GM18502 (cell line): ENCODE measurements at regions not wholly inside any gene's neighbourhood (a gene's known extent, or its start where the extent isn't known, plus 50 kb on each side); places are given as distances from the start of the nearest gene placed in this dataset.
"Not testable (repeated sequence)": the region's sequence is repeated elsewhere in the genome, so short reads cannot be mapped to it uniquely, and the experiment has no call there.

Experiments used
- ATAC-seq: cut with Tn5 transposase; IDR thresholded peaks from one replicate; pipeline ENCODE4 v1.9.1; 2021; ENCODE audit warnings: mild to moderate bottlenecking; ENCODE audit not compliant: unreplicated experiment, poor library complexity

GRCh38 chr12:75633789-75634188 is 122.4 kb upstream of the KRR1 start:
- no peak for ATAC-seq

- no peak for ATAC-seq
Measured at GRCh38 chr12:75632442-75632841, 121.0 kb upstream of the KRR1 start.

- no peak for ATAC-seq
Measured at GRCh38 chr12:75631831-75632230, 120.4 kb upstream of the KRR1 start.

- ATAC-seq: no peak
Measured at GRCh38 chr12:75630091-75630490, 118.7 kb upstream of the KRR1 start.

GRCh38 chr12:75628916-75629315 is 117.5 kb upstream of the KRR1 start:
- no peak for ATAC-seq

- ATAC-seq: no peak
Measured at GRCh38 chr12:75628511-75628910, 117.1 kb upstream of the KRR1 start.

- no peak for ATAC-seq
Measured at GRCh38 chr12:75623631-75624154, 112.3 kb upstream of the KRR1 start.

- no peak for ATAC-seq
Measured at GRCh38 chr12:75622492-75622891, 111.1 kb upstream of the KRR1 start.

GRCh38 chr12:75614396-75614795 is 103.0 kb upstream of the KRR1 start:
- not testable (repeated sequence) for ATAC-seq

- no peak for ATAC-seq
Measured at GRCh38 chr12:75613981-75614380, 102.6 kb upstream of the KRR1 start.

- ATAC-seq: no peak
Measured at GRCh38 chr12:75611041-75611440, 99.6 kb upstream of the KRR1 start.

GRCh38 chr12:75606956-75607355 is 95.5 kb upstream of the KRR1 start:
- no peak for ATAC-seq

- no peak for ATAC-seq
Measured at GRCh38 chr12:75606151-75606550, 94.7 kb upstream of the KRR1 start.

GRCh38 chr12:75603475-75603874 is 92.1 kb upstream of the KRR1 start:
- ATAC-seq: no peak

GRCh38 chr12:75602106-75602505 is 90.7 kb upstream of the KRR1 start:
- no peak for ATAC-seq

GRCh38 chr12:75600146-75600545 is 88.7 kb upstream of the KRR1 start:
- ATAC-seq: no peak

GRCh38 chr12:75599061-75599460 is 87.7 kb upstream of the KRR1 start:
- no peak for ATAC-seq

- no peak for ATAC-seq
Measured at GRCh38 chr12:75596406-75596805, 85.0 kb upstream of the KRR1 start.

GRCh38 chr12:75592638-75593335 is 81.4 kb upstream of the KRR1 start:
- ATAC-seq: no peak

- ATAC-seq: no peak
Measured at GRCh38 chr12:75592086-75592485, 80.7 kb upstream of the KRR1 start.

GRCh38 chr12:75591628-75592027 is 80.2 kb upstream of the KRR1 start:
- ATAC-seq: no peak

GRCh38 chr12:75589801-75590200 is 78.4 kb upstream of the KRR1 start:
- no peak for ATAC-seq
